ENCODE measurements at regions not wholly inside any gene's neighbourhood (a gene's known extent, or its start where the extent isn't known, plus 50 kb on each side); places are given as distances from the start of the nearest gene placed in this dataset.

- H3K9me3 ChIP-seq (replicated peaks) = no peaks in the 10 kb centered on the region
- H3K36me3 ChIP-seq = no peaks in the 10 kb centered on the region
- no peak for DNase-seq
- no peak overlapping the region for H3K4me3 ChIP-seq
- intact Hi-C loops (cut with micrococcal nuclease) = no loop called here
- no peaks in the 10 kb centered on the region for H3K4me1 ChIP-seq
- H3K27ac ChIP-seq (replicated peaks) = peak overlapping the region; percentile 0
- peaks cover 24% of the 10 kb centered on the region for H3K27me3 ChIP-seq (ENCODE audit: low read depth)
- TF ChIP-seq CTCF (IDR thresholded peaks at IDR 0.05; ENCODE audit: borderline replicate concordance) = no peak
Measured at GRCh38 chr7:159249671-159250070, 105.0 kb upstream of the VIPR2 start.

GRCh38 chr7:159247910-159248309, 103.2 kb upstream of the VIPR2 start:
- H3K36me3 ChIP-seq = no peaks in the 10 kb centered on the region
- no peak for DNase-seq
- no peaks in the 10 kb centered on the region for H3K4me1 ChIP-seq
- no peaks in the 10 kb centered on the region for H3K9me3 ChIP-seq (replicated peaks)
- H3K27me3 ChIP-seq (ENCODE audit: low read depth) = peaks cover 6% of the 10 kb centered on the region
- no peak for TF ChIP-seq CTCF (IDR thresholded peaks at IDR 0.05; ENCODE audit: borderline replicate concordance)
- no peak overlapping the region for H3K4me3 ChIP-seq
- no peak overlapping the region for H3K27ac ChIP-seq (replicated peaks)
- intact Hi-C loops (cut with micrococcal nuclease) = no loop called here

GRCh38 chr7:159246702-159247480, 102.2 kb upstream of the VIPR2 start:
- Histone ChIP-seq H3K27me3 (ENCODE audit: low read depth) (peaks cover 9% of the 10 kb centered on the region), H3K4me3 (no peak overlapping the region), H3K9me3 (replicated peaks) (no peaks in the 10 kb centered on the region), H3K4me1 (no peaks in the 10 kb centered on the region), H3K36me3 (no peaks in the 10 kb centered on the region), H3K27ac (replicated peaks) (no peak overlapping the region)
- TF ChIP-seq CTCF (IDR thresholded peaks at IDR 0.05; ENCODE audit: borderline replicate concordance) = no peak
- intact Hi-C loops (cut with micrococcal nuclease) = no loop called here
- no peak for DNase-seq

- intact Hi-C loops (cut with micrococcal nuclease) = no loop called here
- Histone ChIP-seq H3K36me3 (no peaks in the 10 kb centered on the region), H3K27me3 (ENCODE audit: low read depth) (peaks cover 32% of the 10 kb centered on the region), H3K4me3 (no peak overlapping the region), H3K9me3 (replicated peaks) (no peaks in the 10 kb centered on the region), H3K27ac (replicated peaks) (no peak overlapping the region), H3K4me1 (no peaks in the 10 kb centered on the region)
- no peak for TF ChIP-seq CTCF (IDR thresholded peaks at IDR 0.05; ENCODE audit: borderline replicate concordance)
- DNase-seq = no peak
Measured at GRCh38 chr7:159240962-159241361, 96.3 kb upstream of the VIPR2 start.

GRCh38 chr7:159239028-159239427, 94.4 kb upstream of the VIPR2 start:
- no peaks in the 10 kb centered on the region for H3K36me3 ChIP-seq
- intact Hi-C loops (cut with micrococcal nuclease) = no loop called here

More at GRCh38 chr7:159239028-159239427, 94.4 kb upstream of the VIPR2 start:
- H3K4me1 ChIP-seq = no peaks in the 10 kb centered on the region
- H3K9me3 ChIP-seq (replicated peaks) = no peaks in the 10 kb centered on the region
- peaks cover 51% of the 10 kb centered on the region for H3K27me3 ChIP-seq (ENCODE audit: low read depth)
- no peak for DNase-seq
- H3K27ac ChIP-seq (replicated peaks) = no peak overlapping the region
- TF ChIP-seq CTCF (IDR thresholded peaks at IDR 0.05; ENCODE audit: borderline replicate concordance) = no peak
- H3K4me3 ChIP-seq = no peak overlapping the region
